ENCODE measurements at regions not wholly inside any gene's neighbourhood (a gene's known extent, or its start where the extent isn't known, plus 50 kb on each side); places are given as distances from the start of the nearest gene placed in this dataset.
A peak's percentile ranks its signal among the peaks of the same experiment; 100 is the strongest.

DNA sequence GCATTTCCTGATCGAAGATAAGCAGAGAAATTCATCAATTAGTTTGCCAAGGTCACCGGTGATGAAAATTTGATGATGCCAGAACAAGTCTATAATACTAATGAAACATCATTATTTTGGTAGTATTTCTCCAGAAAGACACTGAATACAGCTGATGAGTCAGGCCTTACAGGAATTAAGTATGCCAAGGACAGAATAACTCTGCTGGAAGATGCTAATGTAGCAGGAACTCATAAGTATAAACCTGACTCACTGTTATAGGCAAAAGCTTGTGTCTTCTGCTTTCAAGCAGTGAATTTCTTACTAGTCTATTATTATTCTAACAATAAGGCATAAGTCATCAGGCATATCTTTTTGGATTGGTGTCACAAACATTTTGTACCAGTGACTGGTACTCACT, 1825.1 kb upstream of the IGFBP7 start:
- FAIRE-seq (no peak), DNase-seq (ENCODE audit: insufficient read length, low spot score) (no peak)

GRCh38 chr4:58936436-58936835, 1826.3 kb upstream of the IGFBP7 start:
- FAIRE-seq: no peak
- no peak for DNase-seq (ENCODE audit: insufficient read length, low spot score)

DNA sequence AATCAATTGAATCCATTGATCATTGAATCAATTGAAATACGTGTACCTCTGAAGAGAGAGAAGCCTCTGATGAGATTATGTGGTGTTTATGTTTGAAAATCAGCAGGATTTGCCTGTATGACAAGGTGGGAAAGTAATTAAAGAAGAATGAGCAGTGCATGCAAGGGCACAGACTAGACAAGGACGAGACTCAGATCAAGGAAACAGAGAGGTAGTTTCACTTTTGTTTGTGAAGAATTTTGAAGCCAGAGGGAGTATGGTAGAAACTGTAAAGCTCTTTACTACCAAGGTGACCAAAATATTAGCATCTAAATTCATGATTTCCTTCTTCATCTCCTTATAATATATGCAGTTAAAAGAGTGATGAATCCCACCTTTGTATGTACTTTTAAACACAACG, 1830.0 kb upstream of the IGFBP7 start:
- FAIRE-seq (no peak), DNase-seq (ENCODE audit: insufficient read length, low spot score) (no peak)

GRCh38 chr4:58941286-58941685, 1831.1 kb upstream of the IGFBP7 start:
- FAIRE-seq (no peak), DNase-seq (ENCODE audit: insufficient read length, low spot score) (no peak)

GRCh38 chr4:58953575-58953974, 1843.4 kb upstream of the IGFBP7 start:
- no peak for DNase-seq (ENCODE audit: insufficient read length, low spot score)
- no peak for FAIRE-seq

GRCh38 chr4:58957711-58958110, 1847.5 kb upstream of the IGFBP7 start:
- no peak for FAIRE-seq
- DNase-seq (ENCODE audit: insufficient read length, low spot score): no peak

- FAIRE-seq (no peak), DNase-seq (ENCODE audit: insufficient read length, low spot score) (no peak)
Observed at GRCh38 chr4:58961283-58961682, 1851.1 kb upstream of the IGFBP7 start.

- DNase-seq (ENCODE audit: insufficient read length, low spot score) (no peak), FAIRE-seq (no peak)
Observed at GRCh38 chr4:58961925-58962324, 1851.7 kb upstream of the IGFBP7 start.

GRCh38 chr4:58962424-58962823, 1852.2 kb upstream of the IGFBP7 start:
- no peak for FAIRE-seq
- no peak for DNase-seq (ENCODE audit: insufficient read length, low spot score)

GRCh38 chr4:58981828-58982227, 1871.6 kb upstream of the IGFBP7 start:
- DNase-seq (ENCODE audit: insufficient read length, low spot score) (no peak), FAIRE-seq (no peak)

GRCh38 chr4:58983887-58984286, 1873.7 kb upstream of the IGFBP7 start:
- FAIRE-seq: no peak
- peak; percentile 0 for DNase-seq (ENCODE audit: insufficient read length, low spot score)

- DNase-seq (ENCODE audit: insufficient read length, low spot score) (no peak), FAIRE-seq (no peak)
Observed at GRCh38 chr4:59002148-59002547, 1892.0 kb upstream of the IGFBP7 start.

- no peak for DNase-seq (ENCODE audit: insufficient read length, low spot score)
- FAIRE-seq: no peak
Observed at GRCh38 chr4:59024257-59024656, 1914.1 kb upstream of the IGFBP7 start.

DNA sequence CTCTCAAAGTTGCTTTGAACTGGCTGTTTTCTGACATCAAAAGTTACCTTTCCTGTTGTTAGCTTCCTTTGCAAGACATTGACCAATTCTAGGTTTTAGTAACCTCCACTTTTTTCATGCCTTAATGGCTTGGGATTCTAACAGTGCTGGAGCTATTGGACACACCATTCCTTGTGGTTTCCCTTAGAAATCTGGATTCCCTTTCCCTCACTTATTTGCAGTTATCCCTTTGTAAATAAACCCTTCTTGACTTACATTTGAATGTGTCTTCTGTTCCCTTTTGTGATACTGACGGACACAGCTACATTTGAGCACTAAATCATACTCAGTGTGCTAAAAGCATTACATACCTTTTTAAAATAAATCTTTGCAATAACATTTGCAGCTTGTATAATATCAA, 1927.6 kb upstream of the IGFBP7 start:
- no peak for FAIRE-seq
- DNase-seq (ENCODE audit: insufficient read length, low spot score): no peak

DNA sequence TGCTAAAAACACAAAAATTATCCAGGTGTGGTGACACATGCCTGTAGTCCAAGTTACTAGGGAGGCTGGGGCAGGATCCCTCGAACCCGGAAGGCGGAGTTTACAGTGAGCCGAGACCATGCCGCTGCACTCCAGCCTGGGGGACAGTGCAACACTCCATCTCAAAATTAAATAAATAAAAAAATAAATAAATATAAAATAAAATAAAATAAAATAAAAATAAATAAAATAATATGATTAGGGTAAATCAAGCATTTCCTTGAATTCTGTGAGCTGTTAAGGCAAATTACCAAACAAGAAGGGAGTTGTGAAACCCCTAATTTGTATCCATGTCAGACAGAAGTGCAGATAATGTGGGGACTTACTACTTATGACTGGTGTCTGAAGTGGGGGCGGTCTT, 1928.9 kb upstream of the IGFBP7 start:
- DNase-seq (ENCODE audit: insufficient read length, low spot score): no peak
- FAIRE-seq: no peak

- DNase-seq (ENCODE audit: insufficient read length, low spot score) (no peak), FAIRE-seq (no peak)
Observed at GRCh38 chr4:59044286-59044900, 1934.2 kb upstream of the IGFBP7 start.

- FAIRE-seq: no peak
- DNase-seq (ENCODE audit: insufficient read length, low spot score): no peak
Observed at GRCh38 chr4:59054086-59054485, 1943.9 kb upstream of the IGFBP7 start.

GRCh38 chr4:59057804-59058203, 1947.6 kb upstream of the IGFBP7 start:
- DNase-seq (ENCODE audit: insufficient read length, low spot score) (no peak), FAIRE-seq (no peak)

GRCh38 chr4:59058543-59058942, 1948.4 kb upstream of the IGFBP7 start:
- no peak for DNase-seq (ENCODE audit: insufficient read length, low spot score)
- no peak for FAIRE-seq

DNA sequence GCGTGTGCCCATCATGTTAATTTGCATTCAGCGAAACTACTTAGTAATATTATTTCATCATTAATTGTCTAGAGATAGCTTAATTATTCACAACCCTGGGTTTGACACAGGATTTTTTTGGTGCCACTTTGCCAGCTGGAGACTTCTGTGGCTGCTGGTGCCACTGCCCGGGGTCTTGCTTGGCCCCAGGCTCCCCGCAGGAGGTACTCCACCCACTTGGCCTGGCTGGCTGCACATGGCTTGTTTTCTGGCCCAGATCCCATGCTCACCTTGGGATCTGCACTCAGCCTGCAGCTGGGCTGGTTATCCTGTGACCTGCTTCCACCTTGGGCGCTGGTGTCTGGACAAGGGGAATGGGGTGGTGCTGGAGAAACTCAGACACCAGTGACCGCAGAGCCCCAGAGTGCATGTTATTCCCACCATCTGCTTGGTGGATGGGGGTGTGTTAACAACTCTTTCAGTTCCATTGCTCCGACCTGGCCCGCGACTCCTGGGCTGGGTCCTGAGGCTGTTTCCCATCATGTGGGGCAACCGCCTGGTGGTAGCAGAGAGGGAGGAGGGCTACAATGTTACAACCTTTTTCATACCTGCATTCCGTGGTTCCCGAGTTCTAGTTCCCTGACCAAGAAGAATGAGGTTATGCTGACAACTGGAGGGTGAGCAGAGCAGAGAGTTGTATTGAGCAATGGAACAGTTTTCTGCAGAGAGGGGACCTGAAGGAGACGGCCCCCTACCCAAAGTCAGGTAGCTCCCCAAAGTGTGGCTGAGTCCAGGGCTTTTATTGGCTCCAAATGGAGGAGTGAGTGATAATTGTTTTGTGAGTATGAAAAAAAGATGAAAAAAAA, 1950.0 kb upstream of the IGFBP7 start:
- DNase-seq (ENCODE audit: insufficient read length, low spot score) (no peak), FAIRE-seq (no peak)

GRCh38 chr4:59060895-59061294, 1950.7 kb upstream of the IGFBP7 start:
- no peak for FAIRE-seq

GRCh38 chr4:59063015-59063720, 1953.0 kb upstream of the IGFBP7 start:
- DNase-seq (ENCODE audit: insufficient read length, low spot score) (no peak), FAIRE-seq (no peak)

More at GRCh38 chr4:59060895-59061294, 1950.7 kb upstream of the IGFBP7 start:
- no peak for DNase-seq (ENCODE audit: insufficient read length, low spot score)

All from HTR-8/SVneo (cell line).